22Rv1 (cell line): ENCODE measurements at regions not wholly inside any gene's neighbourhood (a gene's known extent, or its start where the extent isn't known, plus 50 kb on each side); places are given as distances from the start of the nearest gene placed in this dataset.

Experiments
- H3K27ac ChIP-seq: fragments of 450-650 bp; 2 replicates; pipeline ENCODE4 v1.5.1; 2017
- ZFX ChIP-seq: fragments of 450-650 bp; IDR thresholded peaks from 2 replicates; pipeline ENCODE4 v1.6.1; 2017; ENCODE audit warnings: antibody characterized with exemption, borderline replicate concordance
- TF ChIP-seq, protein P1 (sequence below): fragments of 450-650 bp; IDR thresholded peaks from 2 replicates; pipeline ENCODE4 v1.5.1; 2017; ENCODE audit warnings: mild to moderate bottlenecking

DNA sequence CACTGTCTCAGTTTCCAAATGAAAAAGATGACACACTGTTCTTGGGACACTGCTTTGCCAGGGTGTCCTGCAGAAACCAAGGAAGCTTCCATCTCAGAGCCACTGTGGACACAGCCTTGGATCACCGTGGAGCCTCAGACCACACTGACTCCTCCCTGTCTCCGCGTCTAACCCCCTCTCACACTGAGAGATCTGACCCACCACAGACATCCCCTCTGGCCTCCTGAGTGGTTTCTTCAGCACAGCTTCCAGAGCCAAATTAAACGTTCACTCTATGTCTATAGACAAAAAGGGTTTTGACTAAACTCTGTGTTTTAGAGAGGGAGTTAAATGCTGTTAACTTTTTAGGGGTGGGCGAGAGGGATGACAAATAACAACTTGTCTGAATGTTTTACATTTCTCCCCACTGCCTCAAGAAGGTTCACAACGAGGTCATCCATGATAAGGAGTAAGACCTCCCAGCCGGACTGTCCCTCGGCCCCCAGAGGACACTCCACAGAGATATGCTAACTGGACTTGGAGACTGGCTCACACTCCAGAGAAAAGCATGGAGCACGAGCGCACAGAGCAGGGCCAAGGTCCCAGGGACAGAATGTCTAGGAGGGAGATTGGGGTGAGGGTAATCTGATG, 113.4 kb upstream of the PKDCC start:
- H3K27ac ChIP-seq = no peak overlapping the region
- TF ChIP-seq ZFX = no peak
- TF ChIP-seq, protein P1, sequence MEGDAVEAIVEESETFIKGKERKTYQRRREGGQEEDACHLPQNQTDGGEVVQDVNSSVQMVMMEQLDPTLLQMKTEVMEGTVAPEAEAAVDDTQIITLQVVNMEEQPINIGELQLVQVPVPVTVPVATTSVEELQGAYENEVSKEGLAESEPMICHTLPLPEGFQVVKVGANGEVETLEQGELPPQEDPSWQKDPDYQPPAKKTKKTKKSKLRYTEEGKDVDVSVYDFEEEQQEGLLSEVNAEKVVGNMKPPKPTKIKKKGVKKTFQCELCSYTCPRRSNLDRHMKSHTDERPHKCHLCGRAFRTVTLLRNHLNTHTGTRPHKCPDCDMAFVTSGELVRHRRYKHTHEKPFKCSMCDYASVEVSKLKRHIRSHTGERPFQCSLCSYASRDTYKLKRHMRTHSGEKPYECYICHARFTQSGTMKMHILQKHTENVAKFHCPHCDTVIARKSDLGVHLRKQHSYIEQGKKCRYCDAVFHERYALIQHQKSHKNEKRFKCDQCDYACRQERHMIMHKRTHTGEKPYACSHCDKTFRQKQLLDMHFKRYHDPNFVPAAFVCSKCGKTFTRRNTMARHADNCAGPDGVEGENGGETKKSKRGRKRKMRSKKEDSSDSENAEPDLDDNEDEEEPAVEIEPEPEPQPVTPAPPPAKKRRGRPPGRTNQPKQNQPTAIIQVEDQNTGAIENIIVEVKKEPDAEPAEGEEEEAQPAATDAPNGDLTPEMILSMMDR = no peak

DNA sequence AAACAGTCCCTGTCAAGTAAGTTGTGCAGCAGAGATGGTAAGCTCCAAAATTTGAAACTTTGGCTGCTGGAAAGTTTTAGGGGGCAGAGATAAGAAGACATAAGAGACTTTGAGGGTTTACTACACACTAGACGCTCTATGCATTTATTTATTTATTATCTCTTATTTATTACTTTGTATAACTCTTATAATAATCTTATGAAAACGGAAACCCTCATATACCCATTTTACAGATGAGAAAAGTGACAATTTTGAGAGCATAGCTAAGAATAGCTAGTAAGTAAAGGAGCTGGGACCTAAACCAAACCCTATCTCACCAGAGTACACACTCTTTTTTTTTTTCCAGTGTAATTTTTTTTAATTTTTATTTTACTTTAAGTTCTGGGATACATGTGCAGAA, 112.8 kb upstream of the PKDCC start:
- no peak for TF ChIP-seq ZFX
- TF ChIP-seq, protein P1 = no peak
- H3K27ac ChIP-seq = no peak overlapping the region

DNA sequence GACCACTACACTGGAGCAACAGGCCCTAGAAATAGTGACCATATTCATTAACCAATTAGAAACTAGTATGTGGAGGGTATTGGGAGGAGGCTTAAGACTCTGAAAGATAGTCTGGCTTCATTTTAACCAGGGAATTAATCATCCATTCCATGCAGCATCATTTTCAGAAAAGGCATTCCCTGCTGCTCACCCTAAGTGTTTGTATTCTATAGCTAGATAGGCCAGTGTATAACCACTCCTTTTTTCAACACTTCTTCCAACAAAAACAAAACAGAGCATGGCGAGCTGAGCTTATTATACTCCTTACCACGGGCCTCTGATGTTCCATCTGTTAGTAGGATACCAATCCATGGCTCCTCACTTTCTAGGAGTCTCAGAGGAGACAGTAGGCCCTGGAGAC, 112.0 kb upstream of the PKDCC start:
- no peak overlapping the region for H3K27ac ChIP-seq
- TF ChIP-seq, protein P1 = no peak
- no peak for TF ChIP-seq ZFX

DNA sequence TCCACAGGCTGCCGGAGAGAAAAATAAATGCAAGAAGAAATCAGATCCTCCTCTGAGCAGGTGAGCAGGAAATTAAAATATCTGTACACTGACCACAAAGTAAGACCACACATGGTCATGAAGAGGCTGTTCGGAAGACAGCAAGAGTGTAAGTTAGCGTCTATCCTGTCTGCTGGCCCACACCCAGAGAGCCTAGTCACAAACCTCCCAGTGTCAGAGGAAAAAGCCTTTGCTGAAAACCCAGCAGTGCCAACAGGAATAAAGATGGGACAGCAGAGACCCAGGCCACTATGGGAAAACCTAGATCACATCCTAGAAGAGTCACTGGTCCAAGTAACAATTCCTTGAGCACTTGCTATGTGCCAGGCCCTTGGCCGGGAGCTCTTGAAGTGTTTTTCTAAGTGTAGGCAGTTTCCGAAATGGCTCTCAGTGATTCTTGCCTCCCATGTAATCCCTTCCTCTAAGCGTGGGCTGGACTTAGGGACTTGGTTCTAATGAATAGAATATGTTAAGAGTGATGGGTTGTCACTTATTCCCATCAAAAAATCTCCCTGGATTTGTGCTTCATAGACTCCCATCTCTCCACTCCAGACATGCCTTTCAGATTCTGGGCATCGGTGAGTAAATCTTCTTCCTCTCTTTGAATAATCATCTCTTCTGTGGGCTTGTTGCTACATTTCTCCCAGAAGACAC, 110.9 kb upstream of the PKDCC start:
- no peak for TF ChIP-seq ZFX
- TF ChIP-seq, protein P1 = no peak
- no peak overlapping the region for H3K27ac ChIP-seq

DNA sequence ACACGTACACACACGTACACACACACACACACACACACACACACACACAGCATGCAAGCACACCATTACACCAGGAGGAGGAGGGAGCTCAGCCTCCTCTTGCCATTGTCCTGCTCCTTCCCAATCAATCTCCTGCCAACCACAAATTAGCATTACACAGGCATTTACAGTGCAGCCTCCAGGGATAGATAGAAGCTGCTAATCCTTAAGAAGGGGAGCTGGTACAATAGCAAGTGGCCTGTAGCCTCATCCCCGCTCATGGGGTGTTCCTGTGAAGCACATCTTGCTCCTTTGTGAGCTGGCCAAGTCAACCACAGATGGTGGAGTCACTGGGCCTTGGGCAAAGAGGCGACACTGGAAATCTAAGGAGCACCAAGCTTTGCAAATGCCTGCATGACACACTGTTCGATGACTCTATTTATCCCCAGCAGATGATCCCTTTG, 110.3 kb upstream of the PKDCC start:
- no peak overlapping the region for H3K27ac ChIP-seq
- TF ChIP-seq ZFX = no peak
- TF ChIP-seq, protein P1 = no peak

DNA sequence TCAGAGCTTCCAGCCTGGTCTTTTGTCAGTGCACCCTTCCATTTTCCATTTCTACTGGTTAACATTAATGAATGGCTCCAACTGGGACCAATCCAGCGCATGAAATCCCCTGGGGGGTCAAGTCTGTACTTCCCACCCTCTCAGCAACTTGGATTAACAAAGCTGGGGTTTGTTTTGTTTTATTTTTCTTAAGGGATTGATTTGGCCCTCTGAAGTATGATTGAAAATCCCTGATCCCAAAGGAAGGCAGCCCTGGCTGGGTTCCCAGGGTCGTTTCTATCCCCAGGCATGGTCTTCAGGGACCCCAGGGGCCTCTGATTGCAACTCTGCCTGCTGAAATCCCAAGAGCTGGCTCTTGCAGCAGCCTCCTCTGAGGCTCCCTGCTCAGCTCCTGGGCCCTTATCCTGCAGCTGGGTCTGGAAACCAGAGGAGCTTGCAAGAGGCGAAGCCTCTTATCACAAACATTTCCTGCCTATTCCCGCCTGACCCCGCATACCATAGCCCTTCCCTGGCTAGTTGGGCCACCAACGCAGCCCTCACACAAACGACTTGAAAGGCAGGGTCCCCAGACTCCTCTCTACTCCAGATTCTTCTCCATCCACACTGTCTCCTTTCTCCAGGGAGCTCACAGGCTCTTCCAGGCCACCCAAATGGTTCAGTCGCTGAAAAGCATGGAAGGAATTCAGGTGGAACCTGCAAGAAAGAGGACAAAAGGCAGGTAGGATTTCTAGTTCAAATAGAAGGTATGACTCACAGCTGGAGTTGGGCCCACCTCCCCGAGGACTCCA, 109.7 kb upstream of the PKDCC start:
- H3K27ac ChIP-seq = no peak overlapping the region
- TF ChIP-seq, protein P1 = no peak
- TF ChIP-seq ZFX = no peak
